ENCODE measurements at regions not wholly inside any gene's neighbourhood (a gene's known extent, or its start where the extent isn't known, plus 50 kb on each side); places are given as distances from the start of the nearest gene placed in this dataset.
"Not testable (repeated sequence)": the region's sequence is repeated elsewhere in the genome, so short reads cannot be mapped to it uniquely, and the experiment has no call there.

DNA sequence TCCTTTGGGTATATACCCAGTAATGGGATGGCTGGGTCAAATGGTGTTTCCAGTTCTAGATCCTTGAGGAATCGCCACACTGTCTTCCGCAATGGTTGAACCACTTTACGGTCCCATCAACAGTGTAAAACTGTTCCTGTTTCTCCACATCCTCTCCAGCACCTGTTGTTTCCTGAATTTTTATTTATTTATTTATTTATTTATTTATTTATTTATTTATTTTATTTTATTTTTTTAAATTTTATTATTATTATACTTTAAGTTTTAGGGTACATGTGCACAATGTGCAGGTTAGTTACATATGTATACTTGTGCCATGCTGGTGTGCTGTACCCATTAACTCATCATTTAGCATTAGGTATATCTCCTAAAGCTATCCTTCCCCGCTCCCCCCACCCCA lies 456.0 kb downstream of the SEMA3D start:
- not testable (repeated sequence) for DNase-seq

DNA sequence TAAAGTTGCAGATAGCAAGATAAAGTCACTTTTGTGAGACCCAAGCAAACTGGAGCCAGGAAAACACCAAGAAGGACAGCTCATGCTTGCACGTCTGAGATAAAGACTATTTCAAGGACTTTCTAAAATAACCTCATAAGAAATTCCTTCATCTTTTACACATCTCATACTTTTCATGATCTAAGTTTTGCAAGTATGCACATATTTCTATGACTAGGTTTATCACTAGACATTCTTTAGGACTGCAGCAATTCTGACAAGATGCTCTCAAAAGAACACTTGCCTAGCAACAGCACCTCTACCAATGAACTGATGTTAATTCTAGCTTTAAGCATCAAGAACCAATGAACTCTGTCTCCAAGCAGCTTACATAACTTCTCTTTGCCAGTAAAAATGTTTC lies 457.6 kb downstream of the SEMA3D start:
- no peak for DNase-seq

GRCh38 chr7:84722734-84723133 lies 464.1 kb downstream of the SEMA3D start:
- no peak for DNase-seq

- DNase-seq = no peak
Observed at GRCh38 chr7:84722086-84722485, 464.8 kb downstream of the SEMA3D start.

DNA sequence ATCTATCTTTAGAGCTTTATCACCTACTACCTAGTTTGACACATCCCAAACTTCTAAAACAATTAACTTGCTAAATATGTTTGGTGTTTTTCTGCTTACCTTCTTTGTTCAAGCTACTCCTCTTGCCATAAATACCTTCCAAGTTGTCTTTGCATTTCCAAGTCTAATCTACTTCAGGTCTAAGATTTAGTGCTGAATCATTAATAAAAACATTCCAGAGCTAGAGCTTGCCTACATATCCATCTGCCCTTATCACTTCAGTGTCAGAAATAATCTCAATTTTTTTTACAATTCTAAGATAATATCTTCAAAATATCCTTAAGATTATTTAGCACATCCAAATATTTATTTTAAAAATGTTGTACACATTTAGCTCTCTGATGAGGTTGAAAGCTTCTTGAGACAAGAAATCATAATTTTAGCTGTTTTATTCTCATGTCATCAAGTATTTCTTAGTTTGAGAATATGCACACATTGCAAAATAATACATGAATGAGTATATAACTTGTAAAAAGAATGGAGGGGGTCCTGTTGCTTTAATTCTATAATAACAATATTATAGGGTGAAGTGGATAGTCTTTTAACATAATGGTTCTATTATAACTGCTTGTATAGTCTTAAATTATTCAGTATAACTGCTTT lies 466.3 kb downstream of the SEMA3D start:
- no peak for DNase-seq

- DNase-seq = no peak
Observed at GRCh38 chr7:84714765-84715164, 472.1 kb downstream of the SEMA3D start.

- no peak for DNase-seq
Observed at GRCh38 chr7:84712374-84713121, 474.3 kb downstream of the SEMA3D start.

GRCh38 chr7:84710538-84710937 lies 476.3 kb downstream of the SEMA3D start:
- DNase-seq = not testable (repeated sequence)

- no peak for DNase-seq
Observed at GRCh38 chr7:84705706-84706105, 481.1 kb downstream of the SEMA3D start.

- DNase-seq = no peak
Observed at GRCh38 chr7:84705079-84705478, 481.8 kb downstream of the SEMA3D start.

GRCh38 chr7:84704380-84704779 lies 482.5 kb downstream of the SEMA3D start:
- no peak for DNase-seq

GRCh38 chr7:84701524-84702306 lies 485.1 kb downstream of the SEMA3D start:
- DNase-seq = peak; percentile 21

GRCh38 chr7:84700563-84701370 lies 486.1 kb downstream of the SEMA3D start:
- DNase-seq = no peak

GRCh38 chr7:84697506-84697905 lies 489.4 kb downstream of the SEMA3D start:
- DNase-seq = no peak

DNA sequence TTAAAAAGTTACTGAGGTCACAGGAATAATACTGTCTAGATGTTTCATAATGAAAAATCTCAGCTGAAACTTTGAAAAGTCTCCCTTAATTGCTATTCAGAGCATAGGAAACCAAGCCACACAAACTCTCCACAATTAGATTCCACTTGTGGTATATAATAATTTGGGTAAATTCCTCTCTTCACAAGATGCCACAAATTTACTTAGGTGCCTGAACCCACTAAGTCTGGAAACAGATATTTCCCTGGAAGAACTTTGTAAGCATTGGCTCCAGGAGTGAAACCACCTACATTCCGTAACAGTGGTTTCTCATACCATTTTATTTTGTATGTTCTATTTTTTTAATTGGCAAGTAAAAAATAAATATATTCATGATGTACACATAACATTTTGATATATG lies 493.4 kb downstream of the SEMA3D start:
- DNase-seq = no peak

GRCh38 chr7:84688671-84689070 lies 494.1 kb upstream of the SEMA3A start:
- no peak for DNase-seq

GRCh38 chr7:84686373-84686772 lies 491.8 kb upstream of the SEMA3A start:
- no peak for DNase-seq

DNA sequence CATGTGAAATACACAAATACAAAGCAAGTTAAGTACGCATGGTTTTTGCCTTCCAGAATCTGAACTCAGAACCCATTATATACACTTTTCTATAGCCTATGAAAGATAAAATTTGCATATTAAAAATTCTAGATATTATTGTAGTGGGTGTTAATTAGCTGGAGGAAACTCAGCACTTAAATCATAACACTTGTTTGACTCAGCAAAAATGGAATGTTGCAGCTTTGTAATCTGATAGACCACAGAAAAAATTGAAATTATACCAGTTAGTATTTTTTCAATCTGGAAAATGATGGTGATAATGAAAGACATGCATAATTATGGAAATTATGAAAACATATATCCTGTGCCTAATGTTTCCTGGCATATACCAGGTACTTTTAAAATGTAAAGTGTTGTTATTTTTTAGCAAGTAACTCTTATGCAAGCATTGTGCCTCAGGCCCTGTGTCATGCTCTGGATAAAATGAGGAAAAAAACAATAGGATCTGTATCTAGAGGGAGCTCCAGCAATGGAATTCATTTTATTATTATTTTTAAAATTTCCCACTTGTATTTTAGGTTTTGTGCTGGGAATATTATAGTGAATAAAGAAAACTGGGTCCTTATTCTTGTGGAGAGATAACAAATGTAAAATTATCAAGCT lies 490.4 kb upstream of the SEMA3A start:
- DNase-seq = no peak

DNA sequence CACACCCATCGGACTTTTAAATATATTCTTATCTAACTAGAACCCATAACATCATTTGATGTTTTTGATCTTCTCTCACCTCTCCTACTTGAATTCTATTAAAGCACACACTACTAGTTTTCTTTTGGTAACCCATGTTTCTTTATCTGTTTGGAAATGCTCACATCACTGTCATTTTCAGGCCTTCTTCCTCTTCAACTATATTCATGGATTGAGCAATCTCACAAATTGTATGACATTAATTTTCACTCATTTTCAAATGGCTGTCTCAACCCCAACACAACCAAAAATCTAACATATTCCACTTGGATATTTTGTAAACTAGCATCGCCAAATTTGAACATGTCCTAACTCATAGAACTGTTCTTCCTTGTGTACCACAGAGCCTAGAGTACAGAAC lies 488.0 kb upstream of the SEMA3A start:
- DNase-seq = no peak

DNA sequence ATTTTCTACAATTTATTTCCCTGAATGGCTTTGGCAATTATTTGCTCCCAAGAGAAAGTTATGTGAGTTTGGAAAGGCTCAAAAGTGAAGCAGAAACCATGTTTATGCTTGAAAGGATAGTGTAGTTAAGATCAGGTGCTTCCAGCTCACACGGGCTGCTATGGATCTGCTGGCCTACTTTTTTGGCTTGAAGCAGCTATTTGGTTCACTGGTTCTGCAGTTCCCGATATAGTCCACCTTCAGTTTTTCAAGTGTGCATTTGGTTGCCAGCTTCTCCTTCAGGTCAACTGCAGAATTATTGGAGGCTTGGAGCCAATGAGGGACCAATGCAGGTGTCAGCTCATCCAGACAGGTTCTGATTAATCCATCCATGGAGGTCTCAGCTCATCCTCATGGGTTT lies 484.3 kb upstream of the SEMA3A start:
- no peak for DNase-seq

- DNase-seq = no peak
Observed at GRCh38 chr7:84677117-84677732, 482.6 kb upstream of the SEMA3A start.

DNA sequence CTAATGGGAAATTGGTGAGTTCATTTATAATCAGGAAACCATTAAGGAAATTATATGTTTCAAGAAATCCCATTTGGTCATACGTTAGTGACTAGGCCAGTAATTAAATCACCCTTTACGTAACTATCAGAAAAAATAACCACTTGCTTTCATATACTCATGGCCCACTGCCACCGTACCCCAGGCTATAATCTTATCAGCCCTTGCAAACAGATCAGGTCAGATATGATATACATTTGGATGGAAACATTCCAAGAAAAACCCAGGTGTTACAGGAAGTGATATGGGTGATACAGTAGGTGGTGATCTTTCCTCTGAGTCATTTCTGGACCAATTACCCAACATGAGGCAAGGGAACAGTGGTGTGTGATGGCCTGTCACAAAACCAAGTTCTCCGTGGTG lies 481.0 kb upstream of the SEMA3A start:
- no peak for DNase-seq
